Pancreas (tissue), 10 donors: ENCODE measurements at regions not wholly inside any gene's neighbourhood (a gene's known extent, or its start where the extent isn't known, plus 50 kb on each side); places are given as distances from the start of the nearest gene placed in this dataset.

Experiments
- ATAC-seq, 4 donors: fragments of 200-7000 bp; cut with Tn5 transposase; one replicate each; pipeline versions ENCODE4 v1.8.0 to v1.9.1; 2020; ENCODE audit warnings: mild to moderate bottlenecking in 4 of 4, moderate library complexity in 4 of 4
- DNase-seq, 6 donors: peaks; one replicate each; pipeline ENCODE4 v3.0.0-alpha.2; 2020
- FAIRE-seq: peaks from 2 replicates; lab custom pipeline; 2012; peaks lifted over from hg19 to GRCh38; lab: Jason Lieb, UNC
- H3K27ac ChIP-seq, 4 donors: fragments of 200-600 bp; sonication (generic); 1 replicate in 3 of 4; 2 replicates in 1 of 4; pipeline versions ENCODE4 v1.5.0 to v1.8.0; 2020
- H3K27me3 ChIP-seq, 4 donors: fragments of 200-600 bp; one replicate each; pipeline ENCODE4 v1.8.0; 2021
- H3K36me3 ChIP-seq, 3 donors: fragments of 200-600 bp; sonication (generic) in 1 of 3; one replicate each; pipeline versions ENCODE4 v1.5.0 to v1.8.0; 2020 to 2021
- H3K4me1 ChIP-seq, 3 donors: fragments of 200-600 bp; one replicate each; pipeline ENCODE4 v1.8.0; 2021
- H3K4me3 ChIP-seq, 4 donors: fragments of 200-600 bp; sonication (generic) in 2 of 4; one replicate each; pipeline versions ENCODE4 v1.5.0 to v1.8.0; 2020 to 2021
- H3K9me3 ChIP-seq, 4 donors: fragments of 200-600 bp; one replicate each; pipeline ENCODE4 v1.8.0; 2021
- WGBS, 2 donors: extraction: QIAGEN DNeasy Blood & Tissue Kit; methylation state at CpG; one replicate each; pipeline ENCODE4 v1.1.7; 2013; 5-methylcytosine and 5-hydroxymethylcytosine counted together
- intact Hi-C, 3 donors: fragments of 100-400 bp; cut with DNase I; formaldehyde crosslinking; loops; one replicate each; pipeline versions ENCODE4 v1.11.1 to v1.14.2; 2022
- TF ChIP-seq, protein P1 (sequence below), 4 donors: fragments of 200-600 bp; sonication (generic) in 3 of 4; IDR thresholded peaks; one replicate each; pipeline versions ENCODE4 v1.5.0 to v1.8.0; 2021; ENCODE audit warnings: antibody characterized with exemption in 4 of 4
- donor health status: healthy with polysubstance abuse.
- donor health status: DM: no; HTN: no; CAD: no; lungs with moderate emphysema.
- donor health status: DM: no; HTN: no; CAD: no.
- donor health status: control.
- donor health status: control.
- donor health status: Bipolar disorder and iron deficiency.
- donor health status: DM: yes; HTN: yes; CAD: no.
- donor health status: DM: no; HTN: no; CAD: no.
- donor health status: DM: no; HTN: no; CAD: no.
- donor health status: DM: yes; HTN: yes; CAD: no.

GRCh38 chr15:67905628-67906027 lies 65.8 kb upstream of the RNU6-1 start:
- Histone ChIP-seq H3K27me3 (no peaks in the 10 kb centered on the region), H3K9me3 (no peaks in the 10 kb centered on the region), H3K4me1 (no peaks in the 10 kb centered on the region), H3K36me3 (no peaks in the 10 kb centered on the region), H3K4me3 (no peak overlapping the region), H3K27ac (no peak overlapping the region)
- DNase-seq (no peak), FAIRE-seq (no peak), ATAC-seq (no peak)
- intact Hi-C loops = no loop called here
- TF ChIP-seq, protein P1, sequence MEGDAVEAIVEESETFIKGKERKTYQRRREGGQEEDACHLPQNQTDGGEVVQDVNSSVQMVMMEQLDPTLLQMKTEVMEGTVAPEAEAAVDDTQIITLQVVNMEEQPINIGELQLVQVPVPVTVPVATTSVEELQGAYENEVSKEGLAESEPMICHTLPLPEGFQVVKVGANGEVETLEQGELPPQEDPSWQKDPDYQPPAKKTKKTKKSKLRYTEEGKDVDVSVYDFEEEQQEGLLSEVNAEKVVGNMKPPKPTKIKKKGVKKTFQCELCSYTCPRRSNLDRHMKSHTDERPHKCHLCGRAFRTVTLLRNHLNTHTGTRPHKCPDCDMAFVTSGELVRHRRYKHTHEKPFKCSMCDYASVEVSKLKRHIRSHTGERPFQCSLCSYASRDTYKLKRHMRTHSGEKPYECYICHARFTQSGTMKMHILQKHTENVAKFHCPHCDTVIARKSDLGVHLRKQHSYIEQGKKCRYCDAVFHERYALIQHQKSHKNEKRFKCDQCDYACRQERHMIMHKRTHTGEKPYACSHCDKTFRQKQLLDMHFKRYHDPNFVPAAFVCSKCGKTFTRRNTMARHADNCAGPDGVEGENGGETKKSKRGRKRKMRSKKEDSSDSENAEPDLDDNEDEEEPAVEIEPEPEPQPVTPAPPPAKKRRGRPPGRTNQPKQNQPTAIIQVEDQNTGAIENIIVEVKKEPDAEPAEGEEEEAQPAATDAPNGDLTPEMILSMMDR (IDR thresholded peaks at IDR 0.05) = no peak
- WGBS, 2 donors = 97 to 100% methylated on average over 1 of the region's 1 CpG

GRCh38 chr15:67906382-67906781 lies 66.5 kb upstream of the RNU6-1 start:
- TF ChIP-seq, protein P1 (IDR thresholded peaks at IDR 0.05) = no peak
- H3K4me3 ChIP-seq = no peak overlapping the region
- H3K27ac ChIP-seq = no peak overlapping the region
- ATAC-seq (no peak), DNase-seq (no peak), FAIRE-seq (no peak)
- no peaks in the 10 kb centered on the region for H3K4me1 ChIP-seq
- no peaks in the 10 kb centered on the region for H3K36me3 ChIP-seq
- no peaks in the 10 kb centered on the region for H3K27me3 ChIP-seq
- intact Hi-C loops = no loop called here
- no peaks in the 10 kb centered on the region for H3K9me3 ChIP-seq

GRCh38 chr15:67907184-67907723 lies 67.4 kb upstream of the RNU6-1 start:
- Histone ChIP-seq H3K4me3 (no peak overlapping the region), H3K4me1 (no peaks in the 10 kb centered on the region), H3K36me3 (no peaks in the 10 kb centered on the region), H3K27ac (no peak overlapping the region), H3K27me3 (no peaks in the 10 kb centered on the region), H3K9me3 (no peaks in the 10 kb centered on the region)
- FAIRE-seq (no peak), ATAC-seq (no peak), DNase-seq (no peak)
- TF ChIP-seq, protein P1 (IDR thresholded peaks at IDR 0.05) = no peak
- 89 to 91% methylated on average over 2 of the region's 2 CpGs for WGBS, 2 donors
- intact Hi-C loops = no loop called here

DNA sequence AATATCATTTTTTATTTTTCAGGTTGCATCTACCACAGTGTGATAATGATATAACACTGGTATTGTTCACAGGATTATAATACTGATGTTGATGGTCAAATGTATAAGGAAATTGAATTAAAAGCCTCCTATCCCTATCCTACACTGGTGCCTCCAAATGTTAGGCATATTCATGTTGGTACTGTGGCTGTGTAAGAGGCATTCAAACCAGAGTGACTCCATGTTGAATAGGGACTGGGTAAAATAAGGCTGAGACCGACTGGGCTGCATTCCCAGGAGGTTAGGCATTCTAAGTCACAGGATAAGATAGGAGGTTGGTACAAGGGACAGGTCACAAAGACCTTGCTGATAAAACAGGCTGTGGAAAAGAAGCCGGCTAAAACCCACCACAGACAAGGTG lies 68.9 kb upstream of the RNU6-1 start:
- FAIRE-seq (no peak), ATAC-seq (no peak), DNase-seq (no peak)
- WGBS, 2 donors = 46 to 54% methylated on average over 2 of the region's 2 CpGs
- H3K4me3 ChIP-seq = no peak overlapping the region
- H3K9me3 ChIP-seq = no peaks in the 10 kb centered on the region
- TF ChIP-seq, protein P1 (IDR thresholded peaks at IDR 0.05) = no peak
- no peaks in the 10 kb centered on the region for H3K27me3 ChIP-seq
- no peaks in the 10 kb centered on the region for H3K36me3 ChIP-seq
- H3K27ac ChIP-seq = no peak overlapping the region
- no peaks in the 10 kb centered on the region for H3K4me1 ChIP-seq
- intact Hi-C loops = no loop called here

- TF ChIP-seq, protein P1 (IDR thresholded peaks at IDR 0.05) = no peak
- no peaks in the 10 kb centered on the region for H3K36me3 ChIP-seq
- DNase-seq (no peak), ATAC-seq (no peak), FAIRE-seq (no peak)
- no peaks in the 10 kb centered on the region for H3K9me3 ChIP-seq
- H3K27me3 ChIP-seq = no peaks in the 10 kb centered on the region
- intact Hi-C loops = no loop called here
- no peak overlapping the region for H3K4me3 ChIP-seq
- H3K4me1 ChIP-seq = peaks cover 16 to 28% (median 27%) of the 10 kb centered on the region in 3 donors
- no peak overlapping the region for H3K27ac ChIP-seq
- WGBS, 2 donors = 0% methylated on average over 1 of the region's 1 CpG
Observed at GRCh38 chr15:67911727-67912126, 71.9 kb upstream of the RNU6-1 start.
